ENCODE measurements at regions not wholly inside any gene's neighbourhood (a gene's known extent, or its start where the extent isn't known, plus 50 kb on each side); places are given as distances from the start of the nearest gene placed in this dataset.
"Not testable (repeated sequence)": the region's sequence is repeated elsewhere in the genome, so short reads cannot be mapped to it uniquely, and the experiment has no call there.

DNA sequence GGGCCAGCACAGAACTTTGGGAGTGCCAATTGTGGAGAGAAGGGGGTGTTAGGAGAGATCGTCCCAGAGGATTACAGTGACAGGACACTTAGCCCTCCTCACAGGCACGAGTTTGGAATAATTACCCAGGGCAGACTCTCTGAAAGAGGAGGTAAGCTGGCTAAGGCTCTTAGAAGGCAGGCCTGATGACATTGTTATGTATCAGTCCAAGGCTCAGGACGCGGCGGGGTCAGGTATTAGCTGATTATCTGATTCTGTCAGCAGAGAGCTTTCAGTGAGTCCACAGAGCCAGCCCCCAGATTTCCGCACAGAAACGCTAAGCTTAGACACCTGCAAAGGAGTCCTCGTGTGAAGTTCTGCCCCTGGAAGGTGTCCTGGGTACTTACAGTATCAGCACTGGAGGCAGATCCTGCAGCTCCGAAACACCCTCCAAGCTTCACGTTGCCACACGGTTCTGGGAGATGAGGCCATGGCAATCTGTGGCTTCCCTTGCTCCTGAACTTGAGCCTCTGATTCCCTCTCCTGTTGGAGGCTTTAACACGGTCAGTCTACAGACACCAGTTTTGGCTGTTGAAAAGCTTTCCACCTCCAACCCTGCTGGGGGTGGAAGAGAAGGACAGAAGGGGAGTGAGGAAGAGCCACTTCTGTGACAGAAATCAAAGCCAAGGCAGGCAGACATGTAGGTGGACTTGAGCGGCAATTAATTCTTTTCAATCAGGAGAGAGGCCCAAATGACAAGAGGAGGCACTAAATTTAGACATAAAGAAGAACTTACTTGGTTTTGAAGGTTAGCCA, 123.6 kb upstream of the CADM1 start:
- TF ChIP-seq GATA1 (IDR thresholded peaks at IDR 0.05; ENCODE audit: low read depth, low read length) = no peak
- no peak for TF ChIP-seq POLR2A (IDR thresholded peaks at IDR 0.05; ENCODE audit: low read length)
- no peak for DNase-seq

DNA sequence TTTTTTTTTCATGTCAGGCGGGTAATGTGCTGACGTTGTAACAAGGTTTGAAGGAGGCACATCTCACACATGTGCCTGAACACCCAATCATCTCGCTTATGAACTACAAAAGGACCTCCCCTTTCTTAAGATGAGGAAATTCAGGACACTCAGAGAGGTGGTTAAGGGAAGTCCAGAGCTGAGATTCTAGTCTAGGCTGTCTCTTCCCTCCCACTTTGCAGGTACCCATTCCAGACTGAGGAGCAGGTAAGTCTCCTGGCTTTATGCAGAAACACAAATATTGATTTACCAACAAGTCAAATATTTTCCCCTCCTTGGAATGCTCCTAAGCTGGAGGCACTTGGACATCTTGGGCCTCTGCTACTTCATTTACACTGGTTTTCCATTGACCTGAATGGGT, 122.9 kb upstream of the CADM1 start:
- TF ChIP-seq GATA1 (IDR thresholded peaks at IDR 0.05; ENCODE audit: low read depth, low read length) (no peak), POLR2A (IDR thresholded peaks at IDR 0.05; ENCODE audit: low read length) (no peak)
- no peak for DNase-seq

DNA sequence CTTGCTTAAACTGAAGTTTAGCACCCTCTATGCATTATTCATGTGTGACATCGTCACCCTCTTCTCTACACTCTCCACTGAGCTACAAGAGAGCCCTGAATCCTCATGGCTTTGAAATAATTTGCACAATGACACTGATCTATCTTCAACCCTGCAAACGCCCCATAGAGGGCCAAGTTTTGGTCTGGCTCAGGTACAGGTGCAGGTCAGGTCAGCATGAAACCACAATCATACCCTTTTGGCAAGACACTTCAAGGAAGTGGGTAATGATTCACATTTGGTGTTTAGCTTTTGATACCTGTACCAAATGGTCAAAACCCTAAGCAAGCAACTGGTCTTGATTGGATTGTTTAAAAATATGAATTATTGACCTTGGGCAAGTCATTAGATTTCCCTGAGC, 122.2 kb upstream of the CADM1 start:
- DNase-seq = no peak
- no peak for TF ChIP-seq GATA1 (IDR thresholded peaks at IDR 0.05; ENCODE audit: low read depth, low read length)
- no peak for TF ChIP-seq POLR2A (IDR thresholded peaks at IDR 0.05; ENCODE audit: low read length)

DNA sequence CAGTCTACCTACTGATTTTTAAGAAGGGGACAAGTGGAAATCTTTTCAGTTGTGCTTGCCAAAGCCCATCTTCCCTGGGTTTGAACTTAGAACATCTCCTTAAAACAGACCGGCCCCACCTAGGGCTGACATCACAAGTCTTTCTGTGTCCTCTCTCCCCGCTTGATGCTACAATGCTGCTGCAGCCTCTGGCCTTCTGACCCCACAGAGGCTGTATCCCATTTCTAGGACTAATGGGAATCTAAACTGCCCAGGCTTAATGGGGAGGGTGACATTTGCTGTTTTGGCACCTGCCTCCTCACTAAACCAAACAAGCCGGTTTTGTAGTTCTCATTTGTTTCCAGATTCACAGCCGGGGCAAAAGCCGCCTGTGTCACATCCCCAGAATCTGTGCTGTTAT, 121.3 kb upstream of the CADM1 start:
- TF ChIP-seq GATA1 (IDR thresholded peaks at IDR 0.05; ENCODE audit: low read depth, low read length) = no peak
- TF ChIP-seq POLR2A (IDR thresholded peaks at IDR 0.05; ENCODE audit: low read length) = no peak
- DNase-seq = no peak

DNA sequence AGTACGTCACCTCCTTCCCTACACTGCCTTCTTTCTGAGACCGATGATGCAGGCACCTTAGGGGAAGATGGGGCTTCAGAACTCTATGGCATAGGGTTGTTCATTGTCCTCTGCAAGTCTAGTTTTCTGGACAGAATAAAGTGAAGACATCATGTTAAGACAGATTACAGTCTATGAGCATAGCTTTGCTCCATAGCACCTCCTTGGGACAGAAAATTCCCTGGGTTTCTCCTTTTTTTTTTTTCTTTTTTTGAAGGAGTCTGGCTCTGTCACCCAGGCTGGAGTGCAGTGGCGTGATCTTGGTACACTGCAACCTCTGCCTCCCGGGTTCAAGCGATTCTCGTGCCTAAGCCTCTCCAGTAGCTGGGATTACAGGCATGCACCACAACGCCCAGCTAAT, 119.8 kb upstream of the CADM1 start:
- TF ChIP-seq POLR2A (IDR thresholded peaks at IDR 0.05; ENCODE audit: low read length) (no peak), GATA1 (IDR thresholded peaks at IDR 0.05; ENCODE audit: low read depth, low read length) (no peak)

DNA sequence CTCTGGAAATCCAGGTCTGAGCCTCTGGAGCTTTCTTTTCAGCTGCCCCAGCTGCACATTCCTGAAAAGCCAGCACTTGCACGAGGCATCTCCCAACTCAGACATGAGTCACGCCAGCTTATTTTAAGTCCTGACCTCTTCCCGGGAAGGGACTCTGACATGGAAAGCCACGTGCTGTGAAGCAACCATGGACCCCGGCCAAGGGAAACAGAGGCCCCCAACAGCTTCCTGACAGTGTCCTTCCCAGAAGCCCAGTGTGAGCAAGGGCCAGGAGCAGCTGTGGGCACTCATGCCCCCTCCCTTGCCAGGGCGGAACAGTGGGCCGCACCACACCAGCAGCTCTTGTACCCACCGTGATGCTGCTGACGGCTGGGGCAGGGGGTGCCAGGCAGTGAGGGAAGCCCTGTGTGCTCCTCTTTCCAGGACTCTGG, 118.8 kb upstream of the CADM1 start:
- TF ChIP-seq POLR2A (IDR thresholded peaks at IDR 0.05; ENCODE audit: low read length) (no peak), GATA1 (IDR thresholded peaks at IDR 0.05; ENCODE audit: low read depth, low read length) (no peak)
- DNase-seq = no peak

More for the DNA sequence above, 119.8 kb upstream of the CADM1 start:
- no peak for DNase-seq

DNA sequence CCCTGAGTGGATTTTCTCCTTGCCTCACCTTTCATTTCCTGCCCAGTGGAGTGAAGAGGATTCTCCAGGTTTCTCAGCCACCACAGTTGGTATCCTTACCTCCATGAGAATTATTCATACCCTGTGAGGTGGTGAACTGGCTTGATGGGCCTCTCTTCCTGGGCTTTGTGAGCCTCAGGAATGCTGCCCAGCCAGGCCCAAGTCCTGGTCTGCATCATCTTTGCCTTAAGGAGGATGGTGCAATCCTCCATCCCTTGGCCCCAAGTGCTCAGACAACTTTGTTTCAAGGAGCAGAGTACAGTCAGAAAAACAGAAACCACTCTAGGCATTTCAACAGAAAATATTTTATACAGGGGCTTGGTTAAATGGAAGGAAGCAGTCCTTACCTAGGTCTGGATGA, 114.2 kb upstream of the CADM1 start:
- no peak for DNase-seq
- TF ChIP-seq GATA1 (IDR thresholded peaks at IDR 0.05; ENCODE audit: low read depth, low read length) = no peak
- TF ChIP-seq POLR2A (IDR thresholded peaks at IDR 0.05; ENCODE audit: low read length) = no peak

DNA sequence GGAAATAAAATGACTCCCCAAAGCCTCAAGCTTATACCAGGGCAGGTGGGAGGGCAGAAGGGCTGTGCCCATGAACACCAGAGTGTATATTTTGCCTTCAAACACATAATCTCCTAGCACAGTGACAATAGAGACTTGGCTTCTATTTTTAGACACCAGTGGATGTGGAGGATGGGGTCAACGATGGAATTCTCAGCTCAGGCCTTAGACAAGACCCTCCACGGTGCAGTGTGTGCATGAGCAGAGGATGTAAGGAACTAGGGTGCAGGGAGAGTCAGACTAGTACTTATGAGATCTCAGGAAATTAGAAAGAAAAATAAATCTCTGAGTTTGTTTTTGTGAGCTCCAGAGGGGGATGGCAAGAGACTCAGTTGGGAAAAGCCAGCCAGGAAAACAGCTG, 113.6 kb upstream of the CADM1 start:
- no peak for DNase-seq
- TF ChIP-seq GATA1 (IDR thresholded peaks at IDR 0.05; ENCODE audit: low read depth, low read length) (no peak), POLR2A (IDR thresholded peaks at IDR 0.05; ENCODE audit: low read length) (no peak)

DNA sequence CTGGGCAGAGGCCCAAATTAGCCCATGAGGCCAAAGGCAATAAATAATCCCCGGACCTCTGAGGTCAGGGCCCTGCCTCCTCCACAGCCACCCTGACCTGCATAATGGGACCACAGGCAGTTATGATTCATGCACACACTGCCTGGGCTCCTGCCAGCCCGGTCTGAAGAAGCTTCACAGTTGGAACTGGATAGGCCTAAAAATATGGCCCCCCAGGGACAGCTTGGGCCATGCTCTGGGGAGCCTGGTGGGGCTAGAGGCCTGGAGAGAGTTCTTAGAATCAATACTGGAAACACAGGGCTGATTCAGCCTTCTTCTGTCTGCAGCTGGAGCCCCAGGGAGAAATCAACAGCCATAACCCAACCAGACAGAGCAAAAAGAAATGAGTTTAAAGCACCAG, 112.8 kb upstream of the CADM1 start:
- no peak for DNase-seq
- no peak for TF ChIP-seq GATA1 (IDR thresholded peaks at IDR 0.05; ENCODE audit: low read depth, low read length)
- TF ChIP-seq POLR2A (IDR thresholded peaks at IDR 0.05; ENCODE audit: low read length) = no peak

DNA sequence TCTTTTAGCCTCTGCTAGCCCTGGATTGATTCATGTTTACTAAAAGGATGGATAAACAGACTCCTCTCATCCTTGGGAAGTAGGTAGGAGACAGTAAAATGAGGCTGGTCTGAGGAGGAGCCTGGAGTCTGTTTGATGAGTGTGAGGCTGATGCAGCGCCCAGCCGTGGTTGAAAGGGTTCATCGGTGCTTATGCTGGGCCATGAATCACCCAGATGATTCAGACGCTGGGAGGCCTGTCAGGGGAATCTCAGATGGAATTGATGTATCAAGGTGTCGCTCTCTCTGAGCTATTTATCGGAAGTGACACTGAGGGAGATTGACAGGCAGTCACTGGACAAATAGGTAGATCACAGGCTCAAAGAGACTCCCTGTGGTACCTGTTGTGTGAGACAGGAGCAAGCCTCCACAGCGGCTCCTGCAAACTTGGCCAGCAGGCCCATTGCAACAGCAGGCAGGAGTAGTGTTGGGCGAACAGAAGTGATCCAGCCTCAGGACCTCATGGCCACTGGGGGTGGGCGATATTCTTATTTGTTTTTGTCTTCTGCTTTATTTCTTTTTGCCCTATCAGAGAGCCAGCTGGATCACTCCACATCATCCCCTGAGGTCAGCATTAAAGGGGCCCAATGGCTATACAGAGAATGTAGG, 109.9 kb upstream of the CADM1 start:
- TF ChIP-seq POLR2A (IDR thresholded peaks at IDR 0.05; ENCODE audit: low read length) = no peak
- no peak for DNase-seq

DNA sequence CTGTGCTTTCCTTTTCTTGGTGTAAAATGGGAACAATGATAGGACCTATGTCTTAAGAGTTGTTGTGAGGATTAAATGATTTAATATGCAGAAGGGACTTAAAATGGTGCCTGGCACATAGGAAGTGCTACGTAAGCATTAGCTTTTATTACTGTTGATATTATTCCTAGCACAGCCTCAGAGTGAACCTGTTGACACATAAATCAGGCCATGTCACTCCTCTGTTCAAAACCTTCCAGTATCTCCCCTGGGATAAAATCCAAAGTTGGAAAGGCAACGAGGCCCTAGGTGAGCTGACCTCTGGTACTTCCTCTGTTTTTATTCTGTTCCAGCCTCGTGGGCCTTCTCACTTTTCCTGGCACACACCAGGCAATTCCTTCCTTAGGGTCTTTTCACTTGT, 108.8 kb upstream of the CADM1 start:
- no peak for TF ChIP-seq POLR2A (IDR thresholded peaks at IDR 0.05; ENCODE audit: low read length)
- no peak for DNase-seq

DNA sequence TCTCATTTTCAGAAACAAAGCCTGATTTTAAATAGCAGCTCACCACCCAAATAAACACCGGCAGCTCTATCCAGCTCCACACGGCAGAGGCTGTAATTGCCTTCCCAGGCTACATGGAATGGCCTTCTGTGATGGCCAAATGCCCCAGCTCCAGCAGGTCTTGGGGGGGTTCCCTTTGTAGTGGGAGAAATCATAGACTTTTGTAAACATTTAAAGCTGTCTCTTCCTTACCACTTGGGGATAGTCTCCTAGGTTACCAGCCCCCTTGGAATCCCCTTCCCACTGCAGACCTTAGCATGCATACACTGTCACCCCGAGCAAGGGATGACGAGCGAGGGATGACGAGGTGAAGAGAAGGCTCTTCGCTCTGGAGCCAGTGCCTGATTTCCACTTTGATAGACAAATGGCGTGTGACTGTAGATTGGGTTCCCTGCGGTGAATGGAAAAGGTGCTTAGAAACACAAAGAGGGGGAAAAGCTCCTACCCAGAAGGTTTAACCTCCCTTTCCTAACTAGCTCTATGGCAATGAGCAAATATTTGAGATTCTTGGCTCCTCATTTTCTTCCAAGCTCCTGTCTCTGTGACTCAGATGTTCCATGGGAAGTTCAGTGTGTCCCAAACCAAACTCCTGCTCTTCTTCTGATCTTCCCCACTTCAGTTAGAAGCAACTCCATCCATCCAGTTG, 108.0 kb upstream of the CADM1 start:
- TF ChIP-seq POLR2A (IDR thresholded peaks at IDR 0.05; ENCODE audit: low read length) (no peak), GATA1 (IDR thresholded peaks at IDR 0.05; ENCODE audit: low read depth, low read length) (no peak)
- DNase-seq = no peak

DNA sequence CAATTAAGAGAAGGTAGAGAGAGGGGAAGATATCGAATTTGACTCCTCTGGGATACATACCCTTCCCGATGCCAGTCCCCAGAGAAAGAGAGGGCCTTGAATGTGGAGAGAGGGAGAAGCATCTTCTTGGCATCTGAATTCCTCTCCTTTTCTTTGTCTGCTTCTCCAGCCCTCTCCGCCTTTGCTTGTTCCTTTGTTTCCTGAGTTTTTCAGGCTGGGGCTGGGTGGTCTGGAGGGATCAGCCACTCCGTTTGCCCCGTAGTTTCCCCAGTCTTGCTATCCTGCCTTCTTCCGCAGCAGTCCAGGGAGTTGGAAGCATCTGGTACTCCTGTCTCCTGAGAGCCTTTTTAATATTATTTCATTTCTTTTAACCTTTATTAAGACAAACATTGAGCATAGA, 107.1 kb upstream of the CADM1 start:
- no peak for DNase-seq
- TF ChIP-seq GATA1 (IDR thresholded peaks at IDR 0.05; ENCODE audit: low read depth, low read length) = no peak
- TF ChIP-seq POLR2A (IDR thresholded peaks at IDR 0.05; ENCODE audit: low read length) = no peak

DNA sequence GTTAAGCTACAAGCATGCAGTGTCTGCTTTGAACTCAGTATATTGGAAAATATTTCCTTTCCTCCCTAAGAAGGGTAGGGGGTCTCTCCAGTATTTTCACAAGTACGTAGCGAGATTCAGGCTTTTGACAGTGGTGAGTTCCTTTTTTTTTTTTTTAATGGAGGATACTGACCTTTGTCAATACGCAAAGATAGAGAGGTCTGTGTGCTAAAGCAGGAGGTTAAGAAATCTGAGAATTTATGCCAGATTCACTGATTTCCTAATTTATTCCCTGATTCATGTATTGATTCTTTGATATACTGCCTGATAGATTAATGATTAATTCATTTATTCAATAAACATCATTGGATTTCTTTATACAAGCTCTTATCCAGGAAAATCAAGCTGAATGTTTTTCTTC, 106.7 kb upstream of the CADM1 start:
- TF ChIP-seq POLR2A (IDR thresholded peaks at IDR 0.05; ENCODE audit: low read length) = no peak

DNA sequence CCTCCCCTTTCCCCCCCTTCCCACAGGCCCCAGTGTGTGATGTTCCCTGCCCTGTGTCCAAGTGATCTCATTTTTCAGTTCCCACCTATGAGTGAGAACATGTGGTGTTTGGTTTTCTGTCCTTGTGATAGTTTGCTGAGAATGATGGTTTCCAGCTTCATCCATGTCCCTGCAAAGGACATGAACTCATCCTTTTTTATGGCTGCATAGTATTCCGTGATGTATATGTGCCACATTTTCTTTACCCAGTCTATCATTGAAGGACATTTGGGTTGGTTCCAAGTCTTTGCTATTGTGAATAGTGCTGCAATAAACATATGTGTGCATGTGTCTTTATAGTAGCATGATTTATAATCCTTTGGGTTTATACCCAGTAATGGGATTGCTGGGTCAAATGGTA, 106.0 kb upstream of the CADM1 start:
- not testable (repeated sequence) for DNase-seq

More for the DNA sequence above, 106.7 kb upstream of the CADM1 start:
- no peak for DNase-seq

Data from erythroblast (primary cell).